ENCODE measurements at regions not wholly inside any gene's neighbourhood (a gene's known extent, or its start where the extent isn't known, plus 50 kb on each side); places are given as distances from the start of the nearest gene placed in this dataset.

- POLR2A ChIA-PET, result no interaction called here
These were observed 143.5 kb upstream of the RBBP8 start for GRCh38 chr18:22789600-22789999.

GRCh38 chr18:22790545-22791309, 142.4 kb upstream of the RBBP8 start:
- ChIA-PET POLR2A (no interaction called here), CTCF (interaction anchor here (1.2 to 1.8 kb wide), 3 partner anchors 8 to 606 kb away, joined by 3 to 13 read pairs (median 5); no protein-coding TSS in a partner anchor)
- TF ChIP-seq CTCF (IDR thresholded peaks at IDR 0.05; ENCODE audit: control extremely low read depth, extremely low read depth, low read depth, missing control alignments), result no peak
- DNase-seq (ENCODE audit: extremely low spot score), result no peak

More at GRCh38 chr18:22789600-22789999, 143.5 kb upstream of the RBBP8 start:
- CTCF ChIA-PET, result interaction anchor here (1.8 kb wide), 1 partner anchor 9 kb away, joined by 13 read pairs; no protein-coding TSS in a partner anchor
- DNase-seq (ENCODE audit: extremely low spot score), result no peak
- TF ChIP-seq CTCF (IDR thresholded peaks at IDR 0.05; ENCODE audit: control extremely low read depth, extremely low read depth, low read depth, missing control alignments), result no peak

GRCh38 chr18:22791310-22791610, 141.9 kb upstream of the RBBP8 start:
- no peak for TF ChIP-seq CTCF (IDR thresholded peaks at IDR 0.05; ENCODE audit: control extremely low read depth, extremely low read depth, low read depth, missing control alignments)
- no peak for DNase-seq (ENCODE audit: extremely low spot score)
- CTCF ChIA-PET, result interaction anchor here (1.3 to 1.8 kb wide), 2 partner anchors 8 to 605 kb away, joined by 3 to 13 read pairs; no protein-coding TSS in a partner anchor
- POLR2A ChIA-PET, result no interaction called here

GRCh38 chr18:22796113-22796512, 137.0 kb upstream of the RBBP8 start:
- POLR2A ChIA-PET, result no interaction called here
- CTCF ChIA-PET, result no interaction called here
- no peak for DNase-seq (ENCODE audit: extremely low spot score)
- no peak for TF ChIP-seq CTCF (IDR thresholded peaks at IDR 0.05; ENCODE audit: control extremely low read depth, extremely low read depth, low read depth, missing control alignments)

GRCh38 chr18:22800551-22800951, 132.6 kb upstream of the RBBP8 start:
- ChIA-PET CTCF (interaction anchor here (0.9 to 3.3 kb wide), 13 partner anchors 13 to 1118 kb away, joined by 3 to 29 read pairs (median 3); no protein-coding TSS in a partner anchor), POLR2A (no interaction called here)
- no peak for DNase-seq (ENCODE audit: extremely low spot score)
- TF ChIP-seq CTCF (IDR thresholded peaks at IDR 0.05; ENCODE audit: control extremely low read depth, extremely low read depth, low read depth, missing control alignments), result no peak

GRCh38 chr18:22813648-22814328, 119.3 kb upstream of the RBBP8 start:
- peak; percentile 71 for TF ChIP-seq CTCF (IDR thresholded peaks at IDR 0.05; ENCODE audit: control extremely low read depth, extremely low read depth, low read depth, missing control alignments)
- peak; percentile 34 for DNase-seq (ENCODE audit: extremely low spot score)
- ChIA-PET POLR2A (no interaction called here), CTCF (interaction anchor here (0.7 to 5.0 kb wide), 26 partner anchors 9 to 615 kb away, joined by 3 to 35 read pairs (median 4); partner anchors contain the start of gene RBBP8)

All from GM10248 (cell line).